ENCODE measurements at regions not wholly inside any gene's neighbourhood (a gene's known extent, or its start where the extent isn't known, plus 50 kb on each side); places are given as distances from the start of the nearest gene placed in this dataset.
A peak's percentile ranks its signal among the peaks of the same experiment; 100 is the strongest.
"Not testable (repeated sequence)": the region's sequence is repeated elsewhere in the genome, so short reads cannot be mapped to it uniquely, and the experiment has no call there.

- DNase-seq, result no peak
Measured at GRCh38 chr14:71165121-71166031, 258.1 kb downstream of the PCNX1 start.

DNA sequence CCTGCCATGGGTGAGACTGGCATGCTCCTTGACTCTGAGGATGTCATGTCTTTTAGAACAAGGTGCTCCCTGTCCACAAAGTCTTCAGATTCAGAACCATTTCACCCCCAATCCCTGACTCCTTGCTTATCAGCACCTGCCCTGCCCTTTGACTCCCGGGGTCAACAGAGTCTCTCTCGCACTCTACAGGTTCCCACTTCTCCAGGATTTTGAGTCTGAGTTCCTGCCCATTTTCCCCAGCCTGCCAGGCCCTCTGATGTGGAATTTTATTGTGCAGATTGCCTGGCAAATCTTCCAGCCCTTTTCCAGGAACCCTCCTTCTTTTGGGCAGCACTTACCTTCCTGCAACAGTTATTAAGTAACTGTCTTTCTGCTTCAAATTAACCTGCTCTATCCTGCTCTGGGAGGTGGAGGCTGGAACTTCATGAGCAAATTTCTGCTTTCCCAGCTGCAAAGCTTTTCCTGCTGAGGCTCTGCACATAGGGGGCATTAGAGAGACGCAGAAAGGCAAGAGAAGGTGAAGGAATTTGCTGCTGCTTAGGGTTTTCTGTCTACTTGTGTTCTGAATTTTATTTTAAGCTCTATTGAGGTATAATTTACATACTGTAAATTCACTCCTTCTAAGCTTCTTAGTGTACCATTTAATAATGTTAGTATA is 259.1 kb downstream of the PCNX1 start:
- peak; percentile 44 to 49 (median 49) for DNase-seq

DNA sequence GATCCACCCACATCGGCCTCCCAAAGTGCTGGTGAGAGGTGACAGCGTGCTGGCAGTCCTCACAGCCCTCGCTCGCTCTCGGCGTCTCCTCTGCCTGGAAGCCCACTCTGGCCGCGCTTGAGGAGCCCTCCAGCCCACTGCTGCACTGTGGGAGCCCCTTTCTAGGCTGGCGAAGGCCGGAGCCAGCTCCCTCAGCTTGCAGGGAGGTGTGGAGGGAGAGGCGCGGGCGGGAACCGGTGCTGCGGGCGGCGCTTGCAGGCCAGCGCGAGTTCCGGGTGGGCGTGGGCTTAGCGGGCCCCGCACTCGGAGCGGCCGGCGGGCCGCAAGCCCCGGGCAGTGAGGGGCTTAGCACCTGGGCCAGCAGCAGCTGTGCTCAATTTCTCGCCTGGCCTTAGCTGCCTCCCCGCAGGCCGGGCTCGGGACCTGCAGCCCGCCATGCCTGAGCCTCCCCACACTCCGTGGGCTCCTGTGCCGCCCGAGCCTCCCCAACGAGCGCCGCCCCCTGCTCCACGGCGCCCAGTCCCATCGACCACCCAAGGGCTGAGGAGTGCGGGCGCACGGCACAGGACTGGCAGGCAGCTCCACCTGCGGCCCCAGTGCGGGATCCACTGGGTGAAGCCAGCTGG is 260.2 kb downstream of the PCNX1 start:
- not testable (repeated sequence) for DNase-seq

GRCh38 chr14:71168161-71168560 is 260.9 kb downstream of the PCNX1 start:
- not testable (repeated sequence) for DNase-seq

DNA sequence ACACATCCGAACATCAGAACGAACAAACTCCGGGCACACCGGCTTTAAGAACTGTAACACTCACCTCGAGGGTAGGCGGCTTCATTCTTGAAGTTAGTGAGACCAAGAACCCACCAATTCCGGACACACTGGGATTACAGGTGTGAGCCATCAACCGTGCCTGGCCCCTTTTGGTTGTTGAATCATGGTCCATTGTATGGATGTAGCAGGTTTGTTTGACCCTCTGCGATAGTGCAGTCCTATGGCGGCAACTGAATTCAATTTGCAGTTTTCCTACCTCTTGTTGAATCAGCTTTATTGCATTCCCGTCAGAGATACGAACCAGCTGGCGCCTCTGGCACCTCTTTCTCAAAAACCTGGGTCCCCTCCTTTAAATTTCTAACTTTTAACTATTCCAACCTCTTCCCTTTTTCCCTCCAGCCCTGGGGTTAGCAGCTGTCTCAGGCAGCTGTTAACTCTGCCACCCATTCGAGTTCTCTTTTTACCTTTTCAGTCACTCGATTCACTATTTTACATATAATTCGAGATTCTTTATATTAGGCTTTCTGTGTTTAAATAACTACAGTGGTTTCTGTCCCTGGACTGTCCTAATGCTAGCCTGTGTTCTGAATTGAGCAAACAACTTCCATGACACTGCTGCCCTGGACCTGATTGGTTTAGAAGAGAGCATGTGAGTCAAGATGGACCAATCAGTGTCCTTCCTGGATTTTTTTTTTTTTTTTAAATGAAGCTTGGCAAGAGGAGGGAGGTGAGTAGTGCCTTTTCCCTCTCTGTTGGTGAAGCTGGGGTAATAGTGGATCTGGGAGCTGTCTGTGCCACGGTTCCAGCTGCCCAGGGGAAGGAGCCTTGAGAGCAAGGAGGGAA is 261.5 kb downstream of the PCNX1 start:
- peak; percentile 18 to 25 (median 20) for DNase-seq

- DNase-seq, result no peak
Measured at GRCh38 chr14:71169861-71170260, 262.6 kb downstream of the PCNX1 start.

GRCh38 chr14:71175491-71175890 is 268.2 kb downstream of the PCNX1 start:
- DNase-seq, result no peak

DNA sequence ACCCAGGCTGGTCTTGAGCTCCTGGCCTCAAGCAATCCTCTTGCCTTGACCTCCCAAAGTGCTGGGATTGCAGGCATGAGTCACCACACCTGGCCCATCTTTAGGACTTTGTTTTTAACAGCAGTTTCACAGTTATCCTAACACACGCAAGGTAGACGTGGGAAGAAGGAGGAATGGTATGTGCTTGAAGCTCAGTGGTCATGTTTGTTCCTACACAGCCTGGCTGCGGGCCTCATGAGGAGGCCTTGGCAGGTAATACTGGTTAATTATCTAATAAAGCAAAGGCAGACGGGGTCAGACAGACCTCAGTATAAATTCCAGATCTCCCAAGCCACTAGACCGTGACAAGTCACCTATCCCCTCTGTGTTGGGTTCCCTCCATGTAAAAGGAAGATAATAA is 271.8 kb downstream of the PCNX1 start:
- no peak for DNase-seq

GRCh38 chr14:71180397-71180796 is 273.1 kb downstream of the PCNX1 start:
- no peak for DNase-seq

GRCh38 chr14:71181215-71182003 is 274.1 kb downstream of the PCNX1 start:
- no peak for DNase-seq

- DNase-seq, result no peak
Measured at GRCh38 chr14:71183876-71184689, 276.8 kb downstream of the PCNX1 start.

- DNase-seq, result no peak
Measured at GRCh38 chr14:71185637-71186036, 278.4 kb downstream of the PCNX1 start.

DNA sequence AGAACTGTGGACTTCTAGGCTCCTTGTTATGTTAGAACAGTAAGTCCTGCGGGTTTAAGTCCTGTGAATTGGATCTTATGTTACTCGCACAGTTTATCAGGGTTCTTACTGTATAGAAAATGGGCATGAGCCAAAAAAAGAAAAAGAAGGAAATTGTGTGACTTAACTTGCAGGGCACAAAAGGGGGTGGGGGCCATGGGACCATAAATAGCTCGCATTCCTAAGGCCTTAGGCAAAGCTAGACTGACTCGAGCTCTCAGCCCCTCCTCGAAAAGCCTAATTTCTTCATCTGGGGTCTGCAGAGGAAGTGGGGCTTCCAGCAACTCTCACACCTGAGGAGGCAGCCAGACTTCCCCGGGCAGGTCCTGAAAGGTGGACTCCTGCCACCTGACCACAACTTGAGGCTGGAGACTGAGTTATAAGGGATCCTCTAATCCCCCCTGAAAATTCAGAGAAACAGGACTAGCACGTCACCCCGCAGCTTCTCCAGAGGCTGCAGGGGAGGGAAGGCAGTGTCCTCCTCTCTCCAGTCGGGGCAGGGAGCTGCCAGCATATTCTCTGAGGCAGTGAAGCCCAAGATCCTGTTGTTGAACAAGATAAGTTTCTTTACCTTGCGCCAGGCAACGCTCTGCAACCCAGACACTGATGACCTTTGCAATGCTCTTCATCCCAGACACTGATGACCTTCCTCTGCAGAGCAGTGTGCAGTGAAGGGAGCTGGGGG is 280.5 kb downstream of the PCNX1 start:
- DNase-seq, result no peak

- DNase-seq, result no peak
Measured at GRCh38 chr14:71190770-71191374, 283.6 kb downstream of the PCNX1 start.

- DNase-seq, result no peak
Measured at GRCh38 chr14:71193663-71194062, 286.4 kb downstream of the PCNX1 start.

DNA sequence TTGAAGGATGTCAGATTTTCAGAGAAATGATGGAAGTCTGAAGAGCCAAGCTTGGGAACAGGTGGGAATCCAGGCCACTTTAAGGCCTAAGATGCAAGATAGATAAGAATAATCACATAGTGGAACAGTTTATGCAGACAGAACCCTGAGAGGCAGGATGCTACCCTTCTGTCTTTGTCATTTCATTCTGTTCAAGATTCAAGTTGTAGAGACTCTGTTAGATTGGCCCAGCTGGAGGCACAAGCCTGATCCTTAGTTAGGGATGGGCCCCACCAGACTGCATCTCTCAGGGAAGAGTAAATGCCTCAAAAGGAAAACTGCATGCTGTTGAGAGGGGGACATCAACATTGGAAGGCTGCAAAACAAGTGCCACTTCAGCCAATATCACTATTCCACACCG is 287.0 kb downstream of the PCNX1 start:
- DNase-seq, result no peak

DNA sequence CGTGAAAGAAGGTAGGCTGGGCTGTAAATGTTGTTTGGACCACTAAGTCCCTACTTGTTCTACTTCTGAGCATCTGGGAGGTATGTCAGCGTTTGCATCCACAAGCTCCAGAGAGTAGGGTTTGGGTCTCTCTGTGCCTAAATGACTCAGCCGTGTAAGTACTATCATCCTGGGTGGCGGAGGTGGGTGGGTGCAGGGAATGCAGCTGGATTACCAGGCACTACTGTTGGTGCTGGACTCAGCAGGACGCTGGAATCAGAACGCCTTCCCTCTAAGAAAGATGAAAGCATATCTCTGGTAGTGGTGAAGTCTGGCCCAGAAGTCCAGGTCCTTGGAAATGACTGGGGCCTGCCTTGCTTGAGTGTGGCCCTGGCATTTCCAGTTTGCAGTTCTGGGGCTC is 289.7 kb downstream of the PCNX1 start:
- DNase-seq, result no peak

- DNase-seq, result no peak
Measured at GRCh38 chr14:71198687-71199086, 291.4 kb downstream of the PCNX1 start.

DNA sequence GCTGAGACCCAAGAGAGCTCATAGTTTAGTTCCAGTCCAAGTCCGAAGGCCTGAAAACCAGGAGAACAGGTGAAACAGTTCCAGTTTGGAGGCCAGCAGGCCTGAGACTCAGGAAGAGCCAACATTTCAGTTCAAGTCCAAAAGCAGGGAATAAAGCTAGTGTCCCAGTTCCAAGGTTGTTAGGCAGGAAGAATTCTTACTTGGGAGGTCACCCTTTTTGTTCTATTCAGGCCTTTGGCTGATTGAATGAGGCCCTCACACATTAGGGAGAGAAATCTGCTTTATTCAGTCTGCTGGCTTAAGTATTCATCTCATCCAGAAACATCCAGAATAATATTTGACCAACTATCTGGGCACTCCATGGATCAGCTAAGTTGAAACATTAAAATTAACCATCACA is 294.6 kb downstream of the PCNX1 start:
- DNase-seq, result no peak

DNA sequence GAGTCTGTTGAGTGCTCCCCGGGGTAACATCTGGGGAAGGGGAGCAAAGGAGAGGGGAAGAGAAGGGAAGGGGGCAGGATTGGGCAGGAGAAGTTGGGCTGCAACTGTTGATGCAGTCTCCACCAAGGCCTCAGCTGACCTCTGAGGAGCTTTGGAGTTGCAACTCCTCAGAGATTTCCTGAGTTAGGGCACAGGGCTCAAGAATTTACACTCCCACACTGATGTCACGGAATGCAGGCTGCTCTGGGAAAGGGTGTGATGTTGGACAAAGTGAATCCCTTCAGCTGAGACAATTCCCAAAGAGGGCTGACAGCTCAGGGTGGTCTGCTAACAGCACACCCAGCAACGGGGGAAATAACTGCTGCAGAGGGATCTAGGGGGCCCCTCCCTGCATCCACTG is 295.6 kb downstream of the PCNX1 start:
- no peak for DNase-seq

All from suppressor macrophage treated with lipopolysaccharide for 1 hour (primary cell).